Spleen (tissue), 11 donors: ENCODE measurements at regions not wholly inside any gene's neighbourhood (a gene's known extent, or its start where the extent isn't known, plus 50 kb on each side); places are given as distances from the start of the nearest gene placed in this dataset.
"Not testable (repeated sequence)": the region's sequence is repeated elsewhere in the genome, so short reads cannot be mapped to it uniquely, and the experiment has no call there.

Experiments
- DNase-seq: peaks from one replicate; pipeline ENCODE4 v3.0.0-alpha.2; 2020
- H3K27ac ChIP-seq, 8 donors: fragments of 200-600 bp; sonication (generic) in 7 of 8; 1 replicate in 4 of 8; 2 replicates in 4 of 8; pipeline versions ENCODE4 v1.5.0 to v1.8.0; 2016 to 2021; ENCODE audit warnings: inconsistent platforms in 4 of 8, mild to moderate bottlenecking in 4 of 8, moderate library complexity in 1 of 8
- H3K27me3 ChIP-seq, 7 donors: fragments of 200-600 bp; sonication (generic) in 6 of 7; replicated peaks in 1 of 7; 1 replicate in 4 of 7; 2 replicates in 3 of 7; pipeline versions ENCODE4 v1.5.0 to v1.8.0; 2016 to 2021; ENCODE audit warnings: inconsistent platforms in 3 of 7, mild to moderate bottlenecking in 1 of 7
- H3K36me3 ChIP-seq, 6 donors: fragments of 200-600 bp; sonication (generic) in 5 of 6; 1 replicate in 4 of 6; 2 replicates in 2 of 6; pipeline versions ENCODE4 v1.5.0 to v1.8.0; 2016 to 2021; ENCODE audit warnings: inconsistent platforms in 2 of 6
- H3K4me1 ChIP-seq, 6 donors: fragments of 200-600 bp; sonication (generic) in 5 of 6; 1 replicate in 3 of 6; 2 replicates in 3 of 6; pipeline versions ENCODE4 v1.5.0 to v1.8.0; 2016 to 2021; ENCODE audit warnings: inconsistent platforms in 3 of 6
- H3K4me3 ChIP-seq, 8 donors: fragments of 200-600 bp; sonication (generic) in 7 of 8; 1 replicate in 4 of 8; 2 replicates in 4 of 8; pipeline versions ENCODE4 v1.5.0 to v1.8.0; 2016 to 2021; ENCODE audit warnings: inconsistent platforms in 4 of 8, mild to moderate bottlenecking in 4 of 8, moderate library complexity in 2 of 8
- H3K9me3 ChIP-seq, 8 donors: fragments of 200-600 bp; sonication (generic) in 7 of 8; 1 replicate in 4 of 8; 2 replicates in 4 of 8; pipeline versions ENCODE4 v1.5.0 to v1.8.0; 2016 to 2021; ENCODE audit warnings: inconsistent platforms in 4 of 8
- CTCF ChIP-seq, 11 experiments: fragments of 200-600 bp in 7 of 11; fragments of 450-650 bp in 4 of 11; sonication (generic) in 4 of 11; IDR thresholded peaks in 8 of 11; conservative IDR thresholded peaks in 3 of 11; 1 replicate in 7 of 11; 2 replicates in 4 of 11; pipeline versions ENCODE4 v1.4.0 to v1.8.0; 2016 to 2021; ENCODE audit warnings: antibody characterized with exemption in 11 of 11, inconsistent platforms in 4 of 11, mild to moderate bottlenecking in 1 of 11
- POLR2A ChIP-seq, 3 donors: fragments of 450-650 bp; IDR thresholded peaks; one replicate each; pipeline ENCODE4 v1.5.1; 2017; ENCODE audit warnings: antibody characterized with exemption in 3 of 3, mild to moderate bottlenecking in 1 of 3
- POLR2AphosphoS5 ChIP-seq, 3 donors: sonication (generic); formaldehyde crosslinking; IDR thresholded peaks; one replicate each; pipeline ENCODE4 v1.5.1; 2017; ENCODE audit warnings: antibody characterized with exemption in 3 of 3
- WGBS, 5 donors: extraction: QIAGEN DNeasy Blood & Tissue Kit in 3 of 5; methylation state at CpG; one replicate each; pipeline versions ENCODE4 v1.1.5 to v1.1.7; 2013 to 2018; 5-methylcytosine and 5-hydroxymethylcytosine counted together
- intact Hi-C: fragments of 100-400 bp; cut with DNase I; formaldehyde crosslinking; loops from one replicate; pipeline ENCODE4 v1.15.0; 2023; ENCODE audit warnings: low total_unique reads
- donor health status: healthy with polysubstance abuse.
- donor health status: DM: no; HTN: no; CAD: no; lungs with moderate emphysema.
- donor health status: DM: no; HTN: no; CAD: no.
- donor health status: Bipolar disorder and iron deficiency.
- donor health status: healthy.
- donor health status: DM: no; HTN: no; CAD: no.
- donor health status: DM: yes; HTN: yes; CAD: no.

DNA sequence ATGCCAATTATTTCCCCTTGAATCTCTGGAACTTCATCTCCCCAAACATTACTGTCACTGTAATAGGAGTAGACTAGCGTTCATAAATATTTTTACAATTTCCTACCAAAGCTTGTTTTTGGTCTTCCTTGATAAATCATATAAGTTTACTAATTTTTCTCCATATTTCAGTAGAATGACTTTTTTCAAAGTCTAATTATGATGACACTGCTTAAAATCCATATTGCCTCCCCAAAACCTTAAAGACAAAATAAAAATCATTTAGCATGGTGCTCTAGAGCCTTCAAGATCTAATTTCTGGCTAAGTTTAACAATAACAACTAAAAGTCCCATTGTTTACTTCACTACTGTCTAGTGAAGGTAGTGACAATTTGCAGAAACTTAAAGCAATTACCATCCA lies 474.2 kb upstream of the CHRM3 start:
- TF ChIP-seq POLR2AphosphoS5 (IDR thresholded peaks at IDR 0.05) (no peak), POLR2A (IDR thresholded peaks at IDR 0.05) (no peak), CTCF (IDR thresholded peaks at IDR 0.05 in 8 of 11, conservative IDR thresholded peaks at IDR 0.05 in 3 of 11) (no peak)
- no peak overlapping the region for H3K4me3 ChIP-seq
- intact Hi-C loops: no loop called here
- no peaks in the 10 kb centered on the region for H3K36me3 ChIP-seq
- H3K27ac ChIP-seq: no peak overlapping the region
- H3K4me1 ChIP-seq: no peaks in the 10 kb centered on the region
- DNase-seq: no peak
- WGBS, 5 donors: 48 to 91% (median 78%) methylated on average over 1 of the region's 1 CpG
- H3K9me3 ChIP-seq: no peaks in the 10 kb centered on the region
- H3K27me3 ChIP-seq: no peaks in the 10 kb centered on the region

DNA sequence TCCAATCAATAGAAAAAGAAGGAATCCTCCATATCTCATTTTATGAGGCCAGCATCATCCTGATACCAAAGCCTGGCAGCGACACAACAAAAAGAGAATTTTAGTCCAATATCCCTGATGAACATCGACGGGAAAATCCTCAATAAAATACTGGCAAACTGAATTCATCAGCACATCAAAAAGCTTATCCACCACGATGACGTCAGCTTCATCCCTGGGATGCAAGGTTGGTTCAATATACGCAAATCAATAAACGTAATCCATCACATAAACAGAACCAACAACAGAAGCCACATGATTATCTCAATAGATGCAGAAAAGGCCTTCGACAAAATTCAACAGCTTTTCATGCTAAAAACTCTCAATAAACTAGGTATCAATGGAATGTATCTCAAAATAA lies 483.6 kb upstream of the CHRM3 start:
- H3K27ac ChIP-seq, H3K4me3 ChIP-seq, H3K36me3 ChIP-seq, H3K4me1 ChIP-seq, DNase-seq, H3K27me3 ChIP-seq, intact Hi-C loops: not testable (repeated sequence)
- WGBS, 5 donors: 89 to 98% (median 91%) methylated on average over 8 of the region's 8 CpGs
- H3K9me3 ChIP-seq: peaks cover 0 to 29% (median 14%) of the 10 kb centered on the region in 8 donors

DNA sequence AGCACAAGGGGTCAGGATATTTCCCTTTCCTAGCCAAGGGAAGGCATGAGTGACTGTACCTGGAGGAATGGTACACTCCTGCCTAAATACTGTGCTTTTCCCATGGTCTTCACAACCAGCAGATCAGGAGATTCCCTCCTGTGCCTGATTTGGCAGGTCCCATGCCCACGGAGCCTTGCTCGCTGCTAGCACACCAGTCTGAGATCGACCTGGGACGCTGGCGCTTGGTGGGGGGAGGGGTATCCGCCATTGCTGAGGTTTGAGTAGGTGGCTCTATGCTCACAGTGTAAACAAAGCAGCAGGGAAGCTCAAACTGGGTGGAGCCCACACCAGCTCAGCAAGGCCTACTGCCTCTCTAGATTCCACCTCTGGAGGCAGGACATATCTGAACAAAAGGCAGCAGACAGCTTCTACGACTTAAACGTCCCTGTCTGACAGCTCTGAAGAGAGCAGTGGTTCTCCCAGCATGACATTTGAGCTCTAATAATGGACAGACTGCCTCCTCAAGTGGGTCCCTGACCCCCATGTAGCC lies 486.0 kb upstream of the CHRM3 start:
- no peak for DNase-seq

GRCh38 chr1:238898856-238899255 lies 487.5 kb upstream of the CHRM3 start:
- no peak overlapping the region for H3K27ac ChIP-seq
- TF ChIP-seq POLR2AphosphoS5 (IDR thresholded peaks at IDR 0.05): no peak
- TF ChIP-seq POLR2A (IDR thresholded peaks at IDR 0.05): no peak
- TF ChIP-seq CTCF (IDR thresholded peaks at IDR 0.05 in 8 of 11, conservative IDR thresholded peaks at IDR 0.05 in 3 of 11): no peak
- H3K4me1 ChIP-seq: no peaks in the 10 kb centered on the region
- H3K9me3 ChIP-seq: peaks cover 0 to 18% (median 4%) of the 10 kb centered on the region in 8 donors
- intact Hi-C loops: no loop called here
- DNase-seq: no peak
- no peaks in the 10 kb centered on the region for H3K27me3 ChIP-seq
- H3K36me3 ChIP-seq: no peaks in the 10 kb centered on the region
- H3K4me3 ChIP-seq: no peak overlapping the region

More for the DNA sequence above, 486.0 kb upstream of the CHRM3 start:
- H3K27me3 ChIP-seq: no peaks in the 10 kb centered on the region
- 84 to 95% (median 91%) methylated on average over 7 to 8 of the region's 8 CpGs; no CpG with 5 or more reads in 1 of the 5 donors for WGBS, 5 donors
- TF ChIP-seq POLR2A (IDR thresholded peaks at IDR 0.05): no peak
- TF ChIP-seq CTCF (IDR thresholded peaks at IDR 0.05 in 8 of 11, conservative IDR thresholded peaks at IDR 0.05 in 3 of 11): no peak
- no peak for TF ChIP-seq POLR2AphosphoS5 (IDR thresholded peaks at IDR 0.05)
- H3K36me3 ChIP-seq: no peaks in the 10 kb centered on the region
- intact Hi-C loops: no loop called here
- H3K9me3 ChIP-seq: peaks cover 0 to 24% (median 10%) of the 10 kb centered on the region in 8 donors
- H3K27ac ChIP-seq: no peak overlapping the region
- no peak overlapping the region for H3K4me3 ChIP-seq
- no peaks in the 10 kb centered on the region for H3K4me1 ChIP-seq

- Histone ChIP-seq H3K9me3 (peaks cover 0 to 6% (median 0%) of the 10 kb centered on the region in 8 donors), H3K27ac (no peak overlapping the region), H3K4me1 (no peaks in the 10 kb centered on the region), H3K27me3 (no peaks in the 10 kb centered on the region), H3K4me3 (no peak overlapping the region), H3K36me3 (no peaks in the 10 kb centered on the region)
- TF ChIP-seq POLR2AphosphoS5 (IDR thresholded peaks at IDR 0.05) (no peak), CTCF (IDR thresholded peaks at IDR 0.05 in 8 of 11, conservative IDR thresholded peaks at IDR 0.05 in 3 of 11) (no peak), POLR2A (IDR thresholded peaks at IDR 0.05) (no peak)
- no peak for DNase-seq
- intact Hi-C loops: no loop called here
- 42 to 71% (median 59%) methylated on average over 2 of the region's 2 CpGs for WGBS, 5 donors
These were observed 490.5 kb upstream of the CHRM3 start for GRCh38 chr1:238895911-238896310.
